ENCODE measurements at regions not wholly inside any gene's neighbourhood (a gene's known extent, or its start where the extent isn't known, plus 50 kb on each side); places are given as distances from the start of the nearest gene placed in this dataset.
"Not testable (repeated sequence)": the region's sequence is repeated elsewhere in the genome, so short reads cannot be mapped to it uniquely, and the experiment has no call there.

DNA sequence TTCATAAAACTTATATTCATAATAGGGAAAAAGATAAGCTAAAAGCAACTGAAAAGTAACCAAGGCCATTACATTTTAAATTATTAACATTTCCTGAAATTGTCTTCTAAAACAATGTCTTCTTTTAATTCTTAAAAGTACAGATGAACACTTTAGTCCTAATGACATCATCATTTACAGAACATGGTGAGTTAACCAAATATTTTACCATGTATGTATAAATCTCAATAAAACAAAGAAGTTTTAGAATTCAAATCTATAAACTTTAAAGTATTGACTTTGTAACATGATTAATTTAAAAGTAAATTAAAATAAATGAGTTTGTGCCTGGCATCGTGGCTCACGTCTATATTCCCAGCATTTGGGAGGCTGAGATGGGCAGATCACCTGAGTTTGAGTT, 125.9 kb upstream of the PRSS16 start:
- H3K27me3 ChIP-seq, result no peaks in the 10 kb centered on the region
- no peak overlapping the region for H3K27ac ChIP-seq
- ATAC-seq (no peak), DNase-seq (no peak)
- 72 to 90% methylated on average over 2 of the region's 2 CpGs for WGBS, 2 donors
- H3K9me3 ChIP-seq, result no peaks in the 10 kb centered on the region
- H3K36me3 ChIP-seq (replicated peaks in 1 of 2; ENCODE audit: insufficient read depth in 1 of 2, low read depth in 2 of 2), result no peaks in the 10 kb centered on the region
- H3K4me3 ChIP-seq, result no peak overlapping the region
- intact Hi-C loops (cut with DNase I), result no loop called here
- TF ChIP-seq, protein P1, sequence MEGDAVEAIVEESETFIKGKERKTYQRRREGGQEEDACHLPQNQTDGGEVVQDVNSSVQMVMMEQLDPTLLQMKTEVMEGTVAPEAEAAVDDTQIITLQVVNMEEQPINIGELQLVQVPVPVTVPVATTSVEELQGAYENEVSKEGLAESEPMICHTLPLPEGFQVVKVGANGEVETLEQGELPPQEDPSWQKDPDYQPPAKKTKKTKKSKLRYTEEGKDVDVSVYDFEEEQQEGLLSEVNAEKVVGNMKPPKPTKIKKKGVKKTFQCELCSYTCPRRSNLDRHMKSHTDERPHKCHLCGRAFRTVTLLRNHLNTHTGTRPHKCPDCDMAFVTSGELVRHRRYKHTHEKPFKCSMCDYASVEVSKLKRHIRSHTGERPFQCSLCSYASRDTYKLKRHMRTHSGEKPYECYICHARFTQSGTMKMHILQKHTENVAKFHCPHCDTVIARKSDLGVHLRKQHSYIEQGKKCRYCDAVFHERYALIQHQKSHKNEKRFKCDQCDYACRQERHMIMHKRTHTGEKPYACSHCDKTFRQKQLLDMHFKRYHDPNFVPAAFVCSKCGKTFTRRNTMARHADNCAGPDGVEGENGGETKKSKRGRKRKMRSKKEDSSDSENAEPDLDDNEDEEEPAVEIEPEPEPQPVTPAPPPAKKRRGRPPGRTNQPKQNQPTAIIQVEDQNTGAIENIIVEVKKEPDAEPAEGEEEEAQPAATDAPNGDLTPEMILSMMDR (IDR thresholded peaks at IDR 0.05), result no peak
- TF ChIP-seq POLR2A (IDR thresholded peaks at IDR 0.05), result no peak
- H3K4me1 ChIP-seq, result peaks cover 1% of the 10 kb centered on the region

DNA sequence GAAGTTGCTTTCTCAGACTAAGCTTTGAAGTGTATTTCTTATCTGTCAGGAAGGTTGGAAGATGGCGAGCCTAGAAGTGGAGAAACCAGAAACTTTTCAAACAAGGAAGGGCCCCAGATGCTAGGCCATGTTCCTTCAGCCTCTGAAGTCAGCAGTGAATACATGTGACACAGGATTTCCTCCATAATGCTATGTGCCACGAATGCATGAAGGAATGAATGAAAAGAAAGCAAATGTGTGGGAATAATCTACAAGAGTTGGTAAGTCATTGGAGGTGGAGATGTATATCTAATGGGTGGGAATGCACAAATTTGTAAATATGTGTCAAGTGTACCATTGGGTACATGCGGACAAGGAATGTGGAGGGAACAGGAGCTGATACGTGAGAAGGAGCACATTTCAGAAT, 123.2 kb upstream of the PRSS16 start:
- no peak overlapping the region for H3K27ac ChIP-seq
- no peak for DNase-seq
- H3K4me3 ChIP-seq, result no peak overlapping the region
- TF ChIP-seq POLR2A (IDR thresholded peaks at IDR 0.05), result no peak
- TF ChIP-seq, protein P1 (IDR thresholded peaks at IDR 0.05), result no peak
- H3K27me3 ChIP-seq, result no peaks in the 10 kb centered on the region
- ATAC-seq, result no peak
- H3K4me1 ChIP-seq, result peaks cover 8% of the 10 kb centered on the region
- WGBS, 2 donors, result 81 to 83% methylated on average over 4 of the region's 4 CpGs
- H3K36me3 ChIP-seq (replicated peaks in 1 of 2; ENCODE audit: insufficient read depth in 1 of 2, low read depth in 2 of 2), result no peaks in the 10 kb centered on the region
- no peaks in the 10 kb centered on the region for H3K9me3 ChIP-seq
- intact Hi-C loops (cut with DNase I), result no loop called here

DNA sequence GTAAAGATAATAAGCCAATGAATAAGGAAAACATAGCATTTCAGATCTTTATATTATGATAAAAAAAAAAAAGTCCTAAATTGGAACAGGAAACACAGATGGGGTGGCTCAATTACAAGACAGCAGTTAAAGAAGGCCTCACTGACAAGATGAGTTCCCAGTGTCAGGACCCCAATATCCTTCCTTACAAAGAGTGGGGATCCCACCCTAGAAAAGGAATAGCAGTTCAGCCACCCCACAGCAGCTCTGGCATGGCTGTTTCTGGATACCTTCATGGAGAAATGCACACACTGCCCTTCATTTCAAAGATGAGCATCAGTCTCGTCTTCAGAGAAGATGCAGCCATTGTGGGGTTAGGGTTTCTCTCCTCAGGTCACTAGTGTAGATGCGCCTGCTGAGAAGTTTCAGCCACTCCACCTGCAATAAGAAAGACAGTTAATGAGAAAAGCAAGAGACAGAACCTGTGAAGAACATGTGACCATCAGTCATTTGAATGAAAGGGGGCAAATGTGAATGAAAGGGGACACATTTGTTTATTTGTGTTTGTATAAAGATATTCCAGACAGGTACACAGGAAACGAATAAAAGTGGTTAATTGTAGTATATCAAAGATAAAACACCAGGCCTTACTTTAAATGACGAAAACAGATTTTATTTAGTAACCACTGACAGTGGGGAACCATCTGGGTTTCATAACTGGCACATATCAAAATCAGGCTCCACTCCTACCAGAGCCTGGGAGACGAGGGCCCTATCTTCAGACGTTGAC, 121.3 kb upstream of the PRSS16 start:
- peaks cover 13% of the 10 kb centered on the region for H3K4me1 ChIP-seq
- H3K9me3 ChIP-seq, result no peaks in the 10 kb centered on the region
- H3K27ac ChIP-seq, result no peak overlapping the region
- no peaks in the 10 kb centered on the region for H3K36me3 ChIP-seq (replicated peaks in 1 of 2; ENCODE audit: insufficient read depth in 1 of 2, low read depth in 2 of 2)
- TF ChIP-seq, protein P1 (IDR thresholded peaks at IDR 0.05), result no peak
- no peak for TF ChIP-seq POLR2A (IDR thresholded peaks at IDR 0.05)
- DNase-seq (no peak), ATAC-seq (no peak)
- intact Hi-C loops (cut with DNase I), result no loop called here
- H3K27me3 ChIP-seq, result no peaks in the 10 kb centered on the region
- H3K4me3 ChIP-seq, result no peak overlapping the region
- 89% methylated on average over 6 of the region's 6 CpGs for WGBS, 2 donors

DNA sequence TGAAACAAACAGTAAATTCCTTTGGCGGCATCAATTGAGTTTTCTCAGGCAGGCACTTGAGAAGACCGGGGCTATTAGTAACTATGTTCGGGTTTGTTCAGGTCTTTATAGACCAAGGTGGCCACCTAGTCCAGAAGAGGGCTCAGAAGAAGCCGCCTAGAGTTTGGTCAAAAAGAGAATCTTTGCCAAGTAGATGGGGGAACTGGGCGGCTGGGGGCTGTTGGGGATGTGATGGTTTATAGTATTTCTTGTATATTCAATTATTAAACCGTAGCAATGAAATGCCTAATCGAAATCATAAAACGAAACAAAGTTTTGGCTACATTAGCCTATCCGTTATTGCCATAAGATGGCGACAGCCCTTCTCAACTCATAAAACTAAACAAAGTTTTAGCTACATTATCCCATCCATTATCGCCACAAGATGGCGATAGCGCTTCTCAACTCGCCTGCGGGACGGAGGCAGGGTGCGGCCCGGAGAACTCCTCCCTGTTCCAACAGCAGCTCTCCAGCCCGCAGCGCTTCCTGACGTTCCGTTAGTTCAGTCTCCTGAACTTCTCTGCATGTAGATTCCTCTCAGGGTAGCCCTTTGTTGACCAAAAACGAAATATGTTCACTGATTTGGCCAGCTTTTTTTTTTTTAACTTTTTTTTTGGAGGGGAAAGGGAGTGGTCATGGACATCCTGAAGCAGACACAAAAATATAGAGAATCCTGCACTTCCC, 120.5 kb upstream of the PRSS16 start:
- intact Hi-C loops (cut with DNase I), result no loop called here
- Histone ChIP-seq H3K4me3 (no peak overlapping the region), H3K27ac (no peak overlapping the region), H3K36me3 (replicated peaks in 1 of 2; ENCODE audit: insufficient read depth in 1 of 2, low read depth in 2 of 2) (no peaks in the 10 kb centered on the region), H3K4me1 (peaks cover 16% of the 10 kb centered on the region), H3K27me3 (no peaks in the 10 kb centered on the region), H3K9me3 (no peaks in the 10 kb centered on the region)
- WGBS, 2 donors, result 18 to 19% methylated on average over 23 of the region's 23 CpGs
- DNase-seq, result peak; percentile 87 to 92 (median 89)
- peak; percentile 82 for ATAC-seq
- TF ChIP-seq POLR2A (IDR thresholded peaks at IDR 0.05), result peak in 1 of 3 donors; percentile 16
- TF ChIP-seq, protein P1 (IDR thresholded peaks at IDR 0.05), result peak; percentile 60 to 84 (median 79)

DNA sequence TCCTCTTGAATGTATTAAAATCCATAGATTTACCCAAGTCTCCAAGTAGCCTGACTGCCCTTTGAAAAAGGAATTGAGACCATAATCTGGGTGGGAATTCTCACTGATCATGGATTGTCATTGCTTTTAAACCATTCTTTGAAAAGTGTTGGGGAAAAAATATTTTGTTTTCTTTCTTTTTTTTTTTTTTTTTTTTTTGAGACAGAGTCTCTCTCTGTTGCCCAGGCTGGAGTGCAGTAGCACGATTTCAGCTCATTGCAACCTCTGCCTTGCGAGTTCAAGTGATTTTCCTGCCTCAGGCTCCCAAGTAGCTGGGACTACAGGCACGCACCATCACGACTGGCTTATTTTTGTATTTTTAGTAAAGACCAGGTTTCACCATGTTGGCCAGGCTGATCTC, 119.6 kb upstream of the PRSS16 start:
- DNase-seq; H3K27ac ChIP-seq; H3K4me3 ChIP-seq; intact Hi-C loops (cut with DNase I); H3K9me3 ChIP-seq; H3K27me3 ChIP-seq; H3K36me3 ChIP-seq (replicated peaks in 1 of 2; ENCODE audit: insufficient read depth in 1 of 2, low read depth in 2 of 2); ATAC-seq: not testable (repeated sequence)
- 84 to 88% methylated on average over 4 of the region's 4 CpGs for WGBS, 2 donors
- H3K4me1 ChIP-seq, result peaks cover 22% of the 10 kb centered on the region

Measured in body of pancreas (tissue), 4 donors.